Urinary bladder (tissue), 3 donors: ENCODE measurements at regions not wholly inside any gene's neighbourhood (a gene's known extent, or its start where the extent isn't known, plus 50 kb on each side); places are given as distances from the start of the nearest gene placed in this dataset.
"Not testable (repeated sequence)": the region's sequence is repeated elsewhere in the genome, so short reads cannot be mapped to it uniquely, and the experiment has no call there.

ENCODE experiments used
- DNase-seq: peaks from one replicate; pipeline ENCODE4 v3.0.0-alpha.2; 2015; ENCODE audit errors: extremely low spot score
- H3K27ac ChIP-seq: one replicate; pipeline ENCODE4 v1.5.1; 2013; ENCODE audit warnings: low read depth, mild to moderate bottlenecking, moderate library complexity
- H3K36me3 ChIP-seq: one replicate; pipeline ENCODE4 v1.6.1; 2013; ENCODE audit warnings: mild to moderate bottlenecking, moderate library complexity; ENCODE audit not compliant: insufficient read depth
- H3K4me1 ChIP-seq: one replicate; pipeline ENCODE4 v1.6.1; 2013; ENCODE audit warnings: mild to moderate bottlenecking, moderate library complexity; ENCODE audit not compliant: insufficient read depth
- H3K4me3 ChIP-seq: one replicate; pipeline ENCODE4 v1.5.1; 2013; ENCODE audit warnings: low read depth, low read length
- WGBS: extraction: QIAGEN DNeasy Blood & Tissue Kit; methylation state at CpG from one replicate; pipeline ENCODE4 v1.1.7; 2013; 5-methylcytosine and 5-hydroxymethylcytosine counted together
- donor health status: healthy with polysubstance abuse.
- donor health status: healthy.

DNA sequence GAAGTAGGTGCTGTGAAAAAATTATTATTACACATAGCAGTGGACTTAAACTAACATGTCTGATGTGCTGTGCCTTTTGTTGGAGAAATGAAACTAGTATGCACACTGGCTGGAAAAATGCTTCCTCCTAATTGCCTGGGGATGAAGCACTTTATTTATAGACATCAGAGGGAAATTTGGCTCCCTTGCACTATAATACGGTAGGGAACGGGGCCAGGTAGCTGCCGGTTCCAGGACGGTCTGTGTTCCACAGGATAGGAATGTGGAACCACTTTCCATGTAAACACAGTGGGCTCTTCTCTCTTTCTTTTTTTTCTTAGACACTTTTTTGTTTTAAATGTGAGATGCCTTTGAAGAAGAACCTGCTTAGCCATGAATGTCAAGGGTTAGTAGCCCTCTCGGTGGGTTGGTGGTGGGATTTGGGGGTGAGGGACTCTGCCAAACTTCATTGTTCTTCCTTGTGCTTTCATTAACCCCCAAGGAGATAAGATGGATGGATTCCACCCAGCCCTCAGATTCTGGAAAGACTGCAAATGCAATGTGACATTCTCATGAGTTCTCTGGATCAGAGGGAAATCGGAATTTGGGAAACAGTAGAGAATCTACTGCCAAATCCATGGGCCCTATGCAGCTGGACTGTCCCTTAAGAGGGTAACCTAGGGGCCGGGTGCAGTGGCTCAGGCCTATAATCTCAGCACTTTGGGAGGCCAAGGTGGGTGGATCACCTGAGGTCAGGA is 58.0 kb upstream of the GSC start:
- DNase-seq, result peak; percentile 35
- H3K27ac ChIP-seq, result no peak overlapping the region
- no peak overlapping the region for H3K4me3 ChIP-seq
- H3K4me1 ChIP-seq, result no peaks in the 10 kb centered on the region
- H3K36me3 ChIP-seq, result no peaks in the 10 kb centered on the region
- 33% methylated on average over 7 of the region's 7 CpGs for WGBS

GRCh38 chr14:94826774-94827173 is 56.9 kb upstream of the GSC start:
- Histone ChIP-seq H3K4me3 (no peak overlapping the region), H3K36me3 (no peaks in the 10 kb centered on the region), H3K4me1 (no peaks in the 10 kb centered on the region), H3K27ac (no peak overlapping the region)
- DNase-seq, result no peak
- WGBS, result 82% methylated on average over 4 of the region's 4 CpGs

GRCh38 chr14:94823556-94824341 is 53.8 kb upstream of the GSC start:
- no peak overlapping the region for H3K27ac ChIP-seq
- DNase-seq, result no peak
- 66% methylated on average over 8 of the region's 8 CpGs for WGBS

DNA sequence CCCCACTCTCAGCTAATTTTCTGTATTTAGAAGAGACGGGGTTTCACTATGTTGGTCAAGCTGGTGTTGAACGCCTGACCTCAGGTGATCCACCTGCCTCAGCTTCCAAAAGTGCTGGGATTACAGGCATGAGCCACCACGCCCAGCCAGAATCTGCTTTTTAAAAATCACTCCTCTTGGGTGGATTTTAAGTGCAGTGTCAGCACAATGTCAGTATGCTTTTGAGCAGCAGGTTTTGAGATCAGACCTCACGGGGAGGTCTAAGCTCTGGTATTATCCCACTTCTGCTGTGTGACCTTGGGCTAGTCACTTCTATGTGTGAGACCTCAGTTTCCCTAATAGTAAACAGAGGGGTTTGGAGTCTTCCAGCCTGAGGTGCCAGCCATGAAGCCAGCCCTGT is 51.8 kb upstream of the GSC start:
- no peak for DNase-seq
- no peaks in the 10 kb centered on the region for H3K36me3 ChIP-seq
- no peak overlapping the region for H3K4me3 ChIP-seq
- no peak overlapping the region for H3K27ac ChIP-seq
- WGBS, result 79% methylated on average over 4 of the region's 4 CpGs
- H3K4me1 ChIP-seq, result no peaks in the 10 kb centered on the region

More at GRCh38 chr14:94823556-94824341, 53.8 kb upstream of the GSC start:
- Histone ChIP-seq H3K4me3 (no peak overlapping the region), H3K4me1 (no peaks in the 10 kb centered on the region), H3K36me3 (no peaks in the 10 kb centered on the region)

- not testable (repeated sequence) for H3K27ac ChIP-seq, H3K36me3 ChIP-seq, H3K4me3 ChIP-seq, DNase-seq, H3K4me1 ChIP-seq
- WGBS, result 83% methylated on average over 1 of the region's 1 CpG
These were observed 51.0 kb upstream of the GSC start for GRCh38 chr14:94820932-94821331.
